ENCODE measurements at regions not wholly inside any gene's neighbourhood (a gene's known extent, or its start where the extent isn't known, plus 50 kb on each side); places are given as distances from the start of the nearest gene placed in this dataset.

GRCh38 chr5:91535499-91535898, 152.4 kb upstream of the ARRDC3 start:
- TF ChIP-seq CTCF (IDR thresholded peaks at IDR 0.05 in 8 of 11, conservative IDR thresholded peaks at IDR 0.05 in 3 of 11), result no peak
- TF ChIP-seq POLR2A (IDR thresholded peaks at IDR 0.05), result no peak
- no peak for TF ChIP-seq POLR2AphosphoS5 (IDR thresholded peaks at IDR 0.05)

Data from spleen (tissue), 7 donors.